RWPE2 (cell line): ENCODE measurements at regions not wholly inside any gene's neighbourhood (a gene's known extent, or its start where the extent isn't known, plus 50 kb on each side); places are given as distances from the start of the nearest gene placed in this dataset.

Experiments used
- ATAC-seq: fragments of 200-7000 bp; cut with Tn5 transposase; 3 replicates; pipeline ENCODE4 v1.9.1; 2021; ENCODE audit warnings: low read depth
- DNase-seq: peaks from one replicate; pipeline ENCODE4 v3.0.0-alpha.2; 2020; ENCODE audit warnings: low spot score
- H3K27ac ChIP-seq: fragments of 450-650 bp; 2 replicates; pipeline ENCODE4 v1.5.1; 2017; ENCODE audit warnings: mild to moderate bottlenecking; ENCODE audit not compliant: poor library complexity, severe bottlenecking
- H3K27me3 ChIP-seq: fragments of 250-450 bp; sonication (Bioruptor Pico); 2 replicates; pipeline ENCODE4 v1.5.1; 2021; ENCODE audit warnings: mild to moderate bottlenecking, moderate library complexity; ENCODE audit not compliant: insufficient read depth, poor library complexity, severe bottlenecking
- H3K36me3 ChIP-seq: fragments of 250-450 bp; sonication (Bioruptor Pico); 2 replicates; pipeline ENCODE4 v1.5.1; 2020; ENCODE audit warnings: low read depth, mild to moderate bottlenecking, moderate library complexity
- H3K4me1 ChIP-seq: fragments of 250-450 bp; sonication (Bioruptor Pico); 2 replicates; pipeline ENCODE4 v1.5.1; 2021; ENCODE audit warnings: mild to moderate bottlenecking, moderate library complexity; ENCODE audit not compliant: insufficient read depth, poor library complexity, severe bottlenecking
- H3K4me3 ChIP-seq: fragments of 250-450 bp; sonication (Bioruptor Pico); 2 replicates; pipeline ENCODE4 v1.5.1; 2021; ENCODE audit warnings: mild to moderate bottlenecking, moderate library complexity; ENCODE audit not compliant: severe bottlenecking
- H3K9me3 ChIP-seq: fragments of 250-450 bp; sonication (Bioruptor Pico); 2 replicates; pipeline ENCODE4 v1.5.1; 2021; ENCODE audit warnings: mild to moderate bottlenecking, moderate library complexity; ENCODE audit not compliant: severe bottlenecking
- TF ChIP-seq, protein P1 (sequence below): fragments of 450-650 bp; IDR thresholded peaks from one replicate; pipeline ENCODE4 v1.5.1; 2017; ENCODE audit warnings: mild to moderate bottlenecking, moderate library complexity; ENCODE audit not compliant: poor library complexity, severe bottlenecking

GRCh38 chr4:96342196-96342595 lies 502.3 kb downstream of the PDHA2 start:
- Histone ChIP-seq H3K9me3 (no peaks in the 10 kb centered on the region), H3K27me3 (no peaks in the 10 kb centered on the region), H3K27ac (no peak overlapping the region), H3K4me3 (no peak overlapping the region), H3K36me3 (no peaks in the 10 kb centered on the region), H3K4me1 (no peaks in the 10 kb centered on the region)
- TF ChIP-seq, protein P1, sequence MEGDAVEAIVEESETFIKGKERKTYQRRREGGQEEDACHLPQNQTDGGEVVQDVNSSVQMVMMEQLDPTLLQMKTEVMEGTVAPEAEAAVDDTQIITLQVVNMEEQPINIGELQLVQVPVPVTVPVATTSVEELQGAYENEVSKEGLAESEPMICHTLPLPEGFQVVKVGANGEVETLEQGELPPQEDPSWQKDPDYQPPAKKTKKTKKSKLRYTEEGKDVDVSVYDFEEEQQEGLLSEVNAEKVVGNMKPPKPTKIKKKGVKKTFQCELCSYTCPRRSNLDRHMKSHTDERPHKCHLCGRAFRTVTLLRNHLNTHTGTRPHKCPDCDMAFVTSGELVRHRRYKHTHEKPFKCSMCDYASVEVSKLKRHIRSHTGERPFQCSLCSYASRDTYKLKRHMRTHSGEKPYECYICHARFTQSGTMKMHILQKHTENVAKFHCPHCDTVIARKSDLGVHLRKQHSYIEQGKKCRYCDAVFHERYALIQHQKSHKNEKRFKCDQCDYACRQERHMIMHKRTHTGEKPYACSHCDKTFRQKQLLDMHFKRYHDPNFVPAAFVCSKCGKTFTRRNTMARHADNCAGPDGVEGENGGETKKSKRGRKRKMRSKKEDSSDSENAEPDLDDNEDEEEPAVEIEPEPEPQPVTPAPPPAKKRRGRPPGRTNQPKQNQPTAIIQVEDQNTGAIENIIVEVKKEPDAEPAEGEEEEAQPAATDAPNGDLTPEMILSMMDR, result no peak
- ATAC-seq (no peak), DNase-seq (no peak)

GRCh38 chr4:96342790-96343455 lies 503.0 kb downstream of the PDHA2 start:
- Histone ChIP-seq H3K27me3 (no peaks in the 10 kb centered on the region), H3K4me3 (no peak overlapping the region), H3K9me3 (no peaks in the 10 kb centered on the region), H3K27ac (no peak overlapping the region), H3K4me1 (no peaks in the 10 kb centered on the region), H3K36me3 (no peaks in the 10 kb centered on the region)
- no peak for DNase-seq
- TF ChIP-seq, protein P1, result no peak
- no peak for ATAC-seq

DNA sequence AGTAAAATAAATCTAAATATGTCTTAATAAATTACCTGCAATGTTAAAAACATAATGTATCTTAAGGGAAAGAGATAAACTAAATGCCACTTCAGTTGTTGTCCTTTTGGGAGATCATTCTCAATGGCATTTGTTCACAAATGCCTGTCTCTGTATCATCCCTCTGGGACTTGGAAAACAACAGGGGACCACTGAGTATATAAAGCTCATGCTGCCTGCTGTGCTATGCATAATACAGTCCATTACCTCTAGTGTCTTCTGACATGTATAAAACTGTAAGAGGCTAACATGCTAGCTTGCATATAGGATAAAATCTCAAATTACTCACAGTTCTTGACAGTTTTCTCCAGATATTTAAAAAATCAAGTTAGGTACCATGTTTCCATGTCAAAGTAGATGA lies 503.9 kb downstream of the PDHA2 start:
- ATAC-seq (no peak), DNase-seq (no peak)
- no peak overlapping the region for H3K27ac ChIP-seq

GRCh38 chr4:96347582-96347981 lies 507.7 kb downstream of the PDHA2 start:
- H3K27ac ChIP-seq, result no peak overlapping the region
- no peaks in the 10 kb centered on the region for H3K4me1 ChIP-seq
- H3K9me3 ChIP-seq, result no peaks in the 10 kb centered on the region
- DNase-seq (no peak), ATAC-seq (no peak)
- TF ChIP-seq, protein P1, result no peak
- H3K36me3 ChIP-seq, result no peaks in the 10 kb centered on the region
- H3K27me3 ChIP-seq, result no peaks in the 10 kb centered on the region
- no peak overlapping the region for H3K4me3 ChIP-seq

More for the DNA sequence above, 503.9 kb downstream of the PDHA2 start:
- H3K27me3 ChIP-seq, result no peaks in the 10 kb centered on the region
- TF ChIP-seq, protein P1, result no peak
- no peak overlapping the region for H3K4me3 ChIP-seq
- H3K4me1 ChIP-seq, result no peaks in the 10 kb centered on the region
- no peaks in the 10 kb centered on the region for H3K36me3 ChIP-seq
- no peaks in the 10 kb centered on the region for H3K9me3 ChIP-seq

DNA sequence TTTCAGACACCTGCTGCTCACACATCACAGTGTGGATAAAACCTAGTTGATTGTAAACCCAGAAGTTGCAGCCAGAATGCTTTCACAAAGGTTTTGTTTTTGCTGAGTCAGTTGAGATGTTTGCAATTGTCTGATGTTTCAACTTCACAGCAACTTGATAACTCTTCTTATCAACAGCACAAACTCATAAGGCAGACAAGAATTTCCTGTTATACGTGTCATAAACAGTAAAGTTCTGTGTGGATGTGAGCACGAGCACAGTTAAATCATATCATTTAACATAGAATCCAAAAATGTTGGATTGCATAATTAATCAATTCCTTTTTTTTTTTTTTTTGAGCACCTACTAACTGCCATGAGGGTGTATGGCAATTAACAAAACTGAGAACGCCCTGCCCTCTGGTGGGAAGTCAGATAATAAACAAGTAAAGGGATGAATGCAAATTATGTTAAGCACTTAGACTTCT lies 512.2 kb downstream of the PDHA2 start:
- DNase-seq (no peak), ATAC-seq (no peak)
- Histone ChIP-seq H3K27me3 (no peaks in the 10 kb centered on the region), H3K4me1 (no peaks in the 10 kb centered on the region), H3K27ac (no peak overlapping the region), H3K9me3 (no peaks in the 10 kb centered on the region), H3K4me3 (no peak overlapping the region), H3K36me3 (no peaks in the 10 kb centered on the region)
- TF ChIP-seq, protein P1, result peak; percentile 67
